ENCODE measurements at regions not wholly inside any gene's neighbourhood (a gene's known extent, or its start where the extent isn't known, plus 50 kb on each side); places are given as distances from the start of the nearest gene placed in this dataset.

DNA sequence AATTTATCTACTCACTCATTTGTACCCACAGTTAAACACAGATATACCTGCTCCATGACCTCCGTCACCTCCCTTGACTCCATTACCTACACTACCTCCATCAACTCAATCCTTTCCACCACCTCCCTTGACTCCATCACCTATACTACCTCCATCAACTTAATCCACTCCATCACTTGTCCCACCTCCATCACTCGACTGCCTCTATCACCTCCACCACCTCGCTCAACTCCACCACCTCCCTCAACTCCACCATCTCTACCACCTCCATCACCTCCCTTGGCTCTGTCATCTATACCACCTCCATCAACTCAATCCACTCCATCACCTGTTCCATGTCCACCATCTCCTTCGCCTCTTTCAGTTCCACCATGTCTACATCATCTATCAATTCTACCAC is 51.3 kb upstream of the WNT7A start:
- no peak for TF ChIP-seq GATA2 (IDR thresholded peaks at IDR 0.05; ENCODE audit: low read depth, low read length)
- no peak for TF ChIP-seq GATA3 (IDR thresholded peaks at IDR 0.05; ENCODE audit: low read depth, low read length)

Measured in SH-SY5Y (cell line).